ENCODE measurements at regions not wholly inside any gene's neighbourhood (a gene's known extent, or its start where the extent isn't known, plus 50 kb on each side); places are given as distances from the start of the nearest gene placed in this dataset.

DNA sequence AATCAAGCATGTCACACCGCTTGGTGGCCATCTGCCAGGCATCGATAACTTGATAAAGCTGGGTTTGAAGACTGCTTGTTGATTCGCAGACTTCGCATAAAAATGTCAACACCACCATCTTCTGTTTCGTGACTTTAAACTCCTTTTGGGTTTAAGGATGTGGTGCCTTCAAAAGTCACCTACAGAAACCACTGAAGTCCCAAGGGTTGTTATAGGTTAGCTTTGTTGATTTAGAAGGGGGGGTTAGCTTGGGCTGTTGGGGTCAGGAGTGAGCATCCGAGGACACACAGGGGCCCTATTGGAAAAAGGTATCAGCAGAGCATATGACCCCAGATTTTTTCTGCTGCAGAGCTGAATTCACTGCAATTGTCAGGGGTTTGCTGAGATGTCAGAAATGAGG lies 76.7 kb upstream of the SSTR4 start:
- no peak overlapping the region for H4K8ac ChIP-seq (replicated peaks; ENCODE audit: insufficient read length, low read depth, low read length)
- H3K27me3 ChIP-seq (ENCODE audit: insufficient read depth, low read length): no peaks in the 10 kb centered on the region
- no peak overlapping the region for H3K18ac ChIP-seq (ENCODE audit: insufficient read length, low read depth, low read length)
- no peak overlapping the region for H3K27ac ChIP-seq (ENCODE audit: insufficient read length, low read depth, low read length)
- H3K9me3 ChIP-seq (ENCODE audit: control insufficient read depth, low read depth, low read length): no peaks in the 10 kb centered on the region
- no peak overlapping the region for H2BK5ac ChIP-seq (ENCODE audit: insufficient read length, low read length)
- no peak overlapping the region for H2BK15ac ChIP-seq (ENCODE audit: low read depth, low read length)
- WGBS (ENCODE audit: extremely low coverage, insufficient read length, low lambda C conversion rate): no CpG with 5 or more reads among the region's 6 CpGs
- no peak overlapping the region for H3K9ac ChIP-seq (ENCODE audit: extremely low read depth, insufficient read length, low read length)
- no peak overlapping the region for H3K14ac ChIP-seq (ENCODE audit: insufficient read depth, low read length)
- no peak overlapping the region for H2BK20ac ChIP-seq (ENCODE audit: low read depth, low read length, poor library complexity, severe bottlenecking)
- H3K79me1 ChIP-seq (ENCODE audit: insufficient read depth, low read depth, low read length, poor library complexity, severe bottlenecking): no peaks in the 10 kb centered on the region
- peaks cover 13% of the 10 kb centered on the region for H3K27me3 Mint-ChIP-seq (ENCODE audit: low read depth)
- H2BK12ac ChIP-seq (ENCODE audit: insufficient read length, low read depth, low read length): no peak overlapping the region
- no peak overlapping the region for H3K4ac ChIP-seq (ENCODE audit: low read depth, low read length)
- no peaks in the 10 kb centered on the region for H3K4me1 ChIP-seq (ENCODE audit: insufficient read depth, low read length)
- H3K9me3 Mint-ChIP-seq: no peaks in the 10 kb centered on the region
- no peak overlapping the region for H3K23ac ChIP-seq (ENCODE audit: insufficient read length, low read depth, low read length)
- no peak overlapping the region for H2BK120ac ChIP-seq (ENCODE audit: low read depth, low read length, poor library complexity, severe bottlenecking)
- H3K23me2 ChIP-seq (ENCODE audit: insufficient read length, low read depth, low read length, poor library complexity, severe bottlenecking): no peaks in the 10 kb centered on the region
- no peak overlapping the region for H2AK5ac ChIP-seq (ENCODE audit: insufficient read length, low read length)
- no peaks in the 10 kb centered on the region for H3K36me3 Mint-ChIP-seq (ENCODE audit: insufficient read depth in 1 of 3, low read depth in 3 of 3)
- H3K27ac Mint-ChIP-seq: no peak overlapping the region
- H3K56ac ChIP-seq (ENCODE audit: insufficient read length, low read depth, low read length): no peak overlapping the region
- no peak overlapping the region for H4K5ac ChIP-seq (ENCODE audit: insufficient read length, low read depth, low read length)
- H3K4me2 ChIP-seq (ENCODE audit: insufficient read depth, insufficient read length, low read length): no peak overlapping the region
- H2AFZ ChIP-seq (ENCODE audit: low read length): no peak overlapping the region
- H4K20me1 ChIP-seq (ENCODE audit: control insufficient read depth, insufficient read depth, insufficient read length): no peaks in the 10 kb centered on the region
- no peak for DNase-seq
- H3K79me2 ChIP-seq (ENCODE audit: insufficient read depth, low read length): no peaks in the 10 kb centered on the region
- H3K4me3 Mint-ChIP-seq: no peak overlapping the region
- TF ChIP-seq CTCF (conservative IDR thresholded peaks at IDR 0.05): no peak
- no peak overlapping the region for H4K91ac ChIP-seq (ENCODE audit: insufficient read length, low read depth, low read length)
- H3T11ph ChIP-seq (ENCODE audit: low read length): no peak overlapping the region
- H3K4me1 Mint-ChIP-seq: peaks cover 6 to 8% of the 10 kb centered on the region in 2 experiments
